PC-3 (cell line): ENCODE measurements at regions not wholly inside any gene's neighbourhood (a gene's known extent, or its start where the extent isn't known, plus 50 kb on each side); places are given as distances from the start of the nearest gene placed in this dataset.

Experiments used
- ATAC-seq: fragments of 200-7000 bp; cut with Tn5 transposase; 2 replicates; pipeline ENCODE4 v1.9.1; 2020; ENCODE audit warnings: mild to moderate bottlenecking, moderate library complexity
- BruUV-seq: library from RNA; stranded (reverse); fragments of 400-500 nt; replicated peaks from 2 replicates; lab custom pipeline; 2021; lab: Mats Ljungman, UMichigan
- CTCF ChIA-PET: fragments of 300-600 bp; sonication (Branson Sonifier 250); formaldehyde crosslinking; loops from one replicate; lab custom pipeline; 2022; ENCODE audit warnings: antibody characterized with exemption; lab: Charles Lee
- POLR2A ChIA-PET: fragments of 300-600 bp; sonication (Branson Sonifier 250); formaldehyde crosslinking; loops from one replicate; lab custom pipeline; 2022; ENCODE audit warnings: antibody characterized with exemption; ENCODE audit not compliant: unreplicated experiment; lab: Charles Lee
- DNase-seq: peaks from one replicate; pipeline ENCODE4 v3.0.0-alpha.2; 2015
- H2AFZ ChIP-seq: fragments of 300-600 bp; sonication (generic); 2 replicates; pipeline ENCODE4 v1.6.0; 2016; ENCODE audit warnings: antibody characterized with exemption, low read length
- H3F3A ChIP-seq: fragments of 300-600 bp; sonication (generic); one replicate; pipeline ENCODE4 v1.6.0; 2017; ENCODE audit warnings: antibody characterized with exemption, low read length, control low read depth, mild to moderate bottlenecking; ENCODE audit not compliant: unreplicated experiment
- H3K27ac ChIP-seq: fragments of 300-600 bp; sonication (generic); 2 replicates; pipeline ENCODE4 v1.5.1; 2016; ENCODE audit warnings: mild to moderate bottlenecking, low read length
- H3K27me3 ChIP-seq: fragments of 300-600 bp; sonication (generic); 2 replicates; pipeline ENCODE4 v1.6.1; 2016; ENCODE audit warnings: low read length, mixed read lengths
- H3K36me3 ChIP-seq: fragments of 300-600 bp; sonication (generic); 2 replicates; pipeline ENCODE4 v1.6.1; 2016; ENCODE audit warnings: low read depth, mixed run types, low read length, mixed read lengths
- H3K4me1 ChIP-seq: fragments of 300-600 bp; sonication (generic); 2 replicates; pipeline ENCODE4 v1.5.1; 2016; ENCODE audit warnings: low read length; ENCODE audit not compliant: insufficient read depth
- H3K4me2 ChIP-seq: fragments of 300-600 bp; sonication (generic); 2 replicates; pipeline ENCODE4 v1.6.0; 2016; ENCODE audit warnings: low read length
- H3K4me3 ChIP-seq: fragments of 300-600 bp; sonication (generic); 2 replicates; pipeline ENCODE4 v1.5.1; 2016; ENCODE audit warnings: mild to moderate bottlenecking, low read length, mixed read lengths
- H3K79me2 ChIP-seq: fragments of 300-600 bp; sonication (generic); 2 replicates; pipeline ENCODE4 v1.6.1; 2017; ENCODE audit warnings: low read length, mixed read lengths
- H3K9ac ChIP-seq: fragments of 300-600 bp; sonication (generic); 2 replicates; pipeline ENCODE4 v1.6.0; 2016; ENCODE audit warnings: mild to moderate bottlenecking, low read length
- H3K9me2 ChIP-seq: fragments of 300-600 bp; sonication (generic); replicated peaks from 2 replicates; pipeline ENCODE4 v1.6.1; 2016; ENCODE audit warnings: mixed run types, low read length, mixed read lengths
- H3K9me3 ChIP-seq: fragments of 300-600 bp; sonication (generic); 2 replicates; pipeline ENCODE4 v1.6.1; 2016; ENCODE audit warnings: low read length, mixed read lengths
- H4K20me1 ChIP-seq: fragments of 300-600 bp; sonication (generic); 2 replicates; pipeline ENCODE4 v1.6.1; 2016; ENCODE audit warnings: low read length, mixed read lengths
- CTCF ChIP-seq: fragments of 300-600 bp; sonication (generic); conservative IDR thresholded peaks from 2 replicates; pipeline ENCODE4 v1.5.1; 2017; ENCODE audit warnings: antibody characterized with exemption, low read depth, mild to moderate bottlenecking, low read length
- EZH2 ChIP-seq: fragments of 300-600 bp; sonication (generic); IDR thresholded peaks from one replicate; pipeline ENCODE4 v1.6.1; 2017; ENCODE audit warnings: antibody characterized with exemption, mild to moderate bottlenecking, low read length; ENCODE audit not compliant: unreplicated experiment
- EZH2phosphoT487 ChIP-seq: fragments of 300-600 bp; sonication (generic); IDR thresholded peaks from 2 replicates; pipeline ENCODE4 v1.6.1; 2018; ENCODE audit warnings: mild to moderate bottlenecking, antibody characterized with exemption, low read length, borderline replicate concordance
- intact Hi-C: fragments of 100-400 bp; cut with micrococcal nuclease; formaldehyde crosslinking; loops from 2 replicates; pipeline ENCODE4 v1.9.0; 2023

- Histone ChIP-seq H3K4me3 (no peak overlapping the region), H3K9me3 (no peaks in the 10 kb centered on the region), H3K27ac (no peak overlapping the region), H2AFZ (no peak overlapping the region), H3K27me3 (no peaks in the 10 kb centered on the region), H3K4me1 (peaks cover 30% of the 10 kb centered on the region), H3K9me2 (no peaks in the 10 kb centered on the region), H3K9ac (no peak overlapping the region), H3K4me2 (no peak overlapping the region), H3K36me3 (no peaks in the 10 kb centered on the region), H3F3A (no peaks in the 10 kb centered on the region), H3K79me2 (no peaks in the 10 kb centered on the region), H4K20me1 (no peaks in the 10 kb centered on the region)
- intact Hi-C loops: no loop called here
- ATAC-seq (no peak), DNase-seq (no peak)
- ChIA-PET POLR2A (no interaction called here), CTCF (no interaction called here)
- no TSS peak for BruUV-seq
- TF ChIP-seq EZH2 (no peak), CTCF (no peak), EZH2phosphoT487 (no peak)
Measured at GRCh38 chr2:158890296-158890905, 78.0 kb upstream of the TANC1 start.

GRCh38 chr2:158893026-158893425 lies 75.4 kb upstream of the TANC1 start:
- no peak overlapping the region for H3K27ac ChIP-seq
- no peak for TF ChIP-seq CTCF
- no peak for TF ChIP-seq EZH2
- TF ChIP-seq EZH2phosphoT487: no peak
- H4K20me1 ChIP-seq: no peaks in the 10 kb centered on the region
- intact Hi-C loops: no loop called here
- H3K36me3 ChIP-seq: no peaks in the 10 kb centered on the region
- POLR2A ChIA-PET: no interaction called here
- no peak overlapping the region for H3K4me2 ChIP-seq
- no peaks in the 10 kb centered on the region for H3K79me2 ChIP-seq
- no peaks in the 10 kb centered on the region for H3K9me3 ChIP-seq
- no peak overlapping the region for H3K4me3 ChIP-seq
- H3K9ac ChIP-seq: no peak overlapping the region
- BruUV-seq: no TSS peak
- no peak for DNase-seq
- CTCF ChIA-PET: no interaction called here
- no peaks in the 10 kb centered on the region for H3F3A ChIP-seq
- peaks cover 9% of the 10 kb centered on the region for H3K4me1 ChIP-seq
- H3K9me2 ChIP-seq: no peaks in the 10 kb centered on the region
- H2AFZ ChIP-seq: no peak overlapping the region
- ATAC-seq: no peak
- H3K27me3 ChIP-seq: no peaks in the 10 kb centered on the region

GRCh38 chr2:158893474-158893873 lies 75.0 kb upstream of the TANC1 start:
- CTCF ChIA-PET: no interaction called here
- Histone ChIP-seq H3K4me2 (no peak overlapping the region), H3K9ac (no peak overlapping the region), H3K27ac (no peak overlapping the region), H4K20me1 (no peaks in the 10 kb centered on the region), H3F3A (no peaks in the 10 kb centered on the region), H3K4me3 (no peak overlapping the region), H3K9me2 (no peaks in the 10 kb centered on the region), H3K36me3 (no peaks in the 10 kb centered on the region), H3K9me3 (no peaks in the 10 kb centered on the region), H3K27me3 (no peaks in the 10 kb centered on the region), H3K79me2 (no peaks in the 10 kb centered on the region), H3K4me1 (peaks cover 9% of the 10 kb centered on the region), H2AFZ (no peak overlapping the region)
- DNase-seq (no peak), ATAC-seq (no peak)
- no TSS peak for BruUV-seq
- POLR2A ChIA-PET: no interaction called here
- intact Hi-C loops: no loop called here
- no peak for TF ChIP-seq EZH2phosphoT487
- no peak for TF ChIP-seq CTCF
- no peak for TF ChIP-seq EZH2
